Skeletal muscle satellite cell (primary cell): ENCODE measurements at regions not wholly inside any gene's neighbourhood (a gene's known extent, or its start where the extent isn't known, plus 50 kb on each side); places are given as distances from the start of the nearest gene placed in this dataset.

ENCODE experiments used
- H3K27me3 ChIP-seq: 2 replicates; pipeline ENCODE4 v1.7.0; 2013; ENCODE audit warnings: low read length; ENCODE audit not compliant: control insufficient read depth, insufficient read depth
- H3K36me3 ChIP-seq: 2 replicates; pipeline ENCODE4 v1.7.0; 2013; ENCODE audit warnings: mild to moderate bottlenecking, control low read depth, low read length; ENCODE audit not compliant: insufficient read depth
- H3K4me1 ChIP-seq: 2 replicates; pipeline ENCODE4 v1.7.0; 2013; ENCODE audit warnings: low read length; ENCODE audit not compliant: control insufficient read depth, insufficient read depth
- H3K4me2 ChIP-seq: 2 replicates; pipeline ENCODE4 v1.7.0; 2013; ENCODE audit warnings: mild to moderate bottlenecking, low read length
- H3K4me3 ChIP-seq: 2 replicates; pipeline ENCODE4 v1.7.0; 2013; ENCODE audit warnings: low read length
- H3K9ac ChIP-seq: 2 replicates; pipeline ENCODE4 v1.7.0; 2013; ENCODE audit warnings: mild to moderate bottlenecking, low read depth, low read length, moderate library complexity
- H3K9me3 ChIP-seq: replicated peaks from 2 replicates; pipeline ENCODE4 v1.7.0; 2013; ENCODE audit warnings: mild to moderate bottlenecking, control low read depth, low read length

DNA sequence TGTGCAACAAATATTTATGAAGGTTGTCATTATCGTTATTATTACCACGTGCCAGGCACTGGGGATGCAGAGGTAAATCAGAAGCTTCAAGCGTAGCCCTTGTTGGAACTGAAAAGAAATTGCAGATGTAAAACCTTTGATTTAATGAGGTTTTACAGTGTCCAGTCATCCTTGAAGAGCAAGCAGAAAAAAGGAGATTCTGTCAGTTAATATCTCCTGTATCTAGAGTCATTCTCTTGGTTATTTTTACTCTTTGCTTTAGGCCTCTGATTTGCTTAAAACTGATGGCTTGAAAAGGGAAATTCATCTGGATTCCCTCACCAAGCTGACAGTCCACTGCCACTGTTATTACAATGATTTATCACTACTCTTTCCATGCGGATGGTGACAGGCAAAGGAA lies 179.3 kb downstream of the GALC start:
- Histone ChIP-seq H3K9ac (no peak overlapping the region), H3K9me3 (no peaks in the 10 kb centered on the region)

DNA sequence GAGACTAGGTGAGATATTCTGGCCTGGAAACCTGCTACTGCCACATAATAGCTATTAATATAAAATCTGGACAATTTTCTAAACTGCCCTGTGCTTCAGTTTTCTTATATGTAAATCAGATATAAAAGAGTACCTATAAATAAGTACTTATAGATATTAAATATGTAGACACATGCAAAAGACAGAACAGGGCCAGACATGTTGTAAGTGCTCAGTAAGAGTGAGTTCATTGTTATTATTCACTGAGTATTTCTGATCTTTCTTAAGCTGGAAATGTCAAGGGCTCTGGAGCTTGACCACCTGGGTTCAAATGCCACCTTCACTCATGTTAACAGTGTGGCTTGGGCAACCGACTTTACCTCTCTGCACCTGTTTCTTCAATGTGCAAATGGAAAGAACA lies 179.8 kb downstream of the GALC start:
- Histone ChIP-seq H3K4me2 (no peak overlapping the region), H3K36me3 (no peaks in the 10 kb centered on the region), H3K27me3 (no peaks in the 10 kb centered on the region), H3K9ac (no peak overlapping the region), H3K4me1 (no peaks in the 10 kb centered on the region), H3K9me3 (no peaks in the 10 kb centered on the region), H3K4me3 (no peak overlapping the region)

More for the DNA sequence above, 179.3 kb downstream of the GALC start:
- H3K4me1 ChIP-seq = no peaks in the 10 kb centered on the region
- H3K4me3 ChIP-seq = no peak overlapping the region
- H3K27me3 ChIP-seq = no peaks in the 10 kb centered on the region
- no peaks in the 10 kb centered on the region for H3K36me3 ChIP-seq
- H3K4me2 ChIP-seq = no peak overlapping the region

DNA sequence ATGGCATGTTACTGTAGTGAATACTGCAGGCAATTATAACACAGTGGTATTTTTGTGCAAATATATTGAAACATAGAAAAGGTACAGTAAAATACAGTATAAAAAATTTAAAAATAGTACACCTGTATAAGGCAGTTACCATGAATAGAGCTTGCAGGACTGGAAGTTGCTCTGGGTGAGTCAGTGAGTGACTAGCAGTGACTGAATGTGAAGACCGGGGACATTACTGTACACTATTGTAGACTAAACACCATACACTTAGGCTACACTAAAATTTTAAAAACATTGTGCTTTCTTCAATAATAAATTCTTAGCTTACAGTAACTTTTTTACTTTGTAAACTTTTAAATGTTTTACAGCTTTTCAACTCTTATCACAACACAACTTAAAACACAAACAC lies 181.7 kb downstream of the GALC start:
- Histone ChIP-seq H3K9ac (no peak overlapping the region), H3K36me3 (no peaks in the 10 kb centered on the region), H3K4me3 (no peak overlapping the region), H3K9me3 (no peaks in the 10 kb centered on the region), H3K4me1 (no peaks in the 10 kb centered on the region), H3K27me3 (no peaks in the 10 kb centered on the region), H3K4me2 (no peak overlapping the region)

- Histone ChIP-seq H3K36me3 (no peaks in the 10 kb centered on the region), H3K27me3 (no peaks in the 10 kb centered on the region), H3K4me2 (no peak overlapping the region), H3K9ac (no peak overlapping the region), H3K4me3 (no peak overlapping the region), H3K9me3 (no peaks in the 10 kb centered on the region), H3K4me1 (no peaks in the 10 kb centered on the region)
These were observed 182.3 kb downstream of the GALC start for GRCh38 chr14:87810711-87811110.

DNA sequence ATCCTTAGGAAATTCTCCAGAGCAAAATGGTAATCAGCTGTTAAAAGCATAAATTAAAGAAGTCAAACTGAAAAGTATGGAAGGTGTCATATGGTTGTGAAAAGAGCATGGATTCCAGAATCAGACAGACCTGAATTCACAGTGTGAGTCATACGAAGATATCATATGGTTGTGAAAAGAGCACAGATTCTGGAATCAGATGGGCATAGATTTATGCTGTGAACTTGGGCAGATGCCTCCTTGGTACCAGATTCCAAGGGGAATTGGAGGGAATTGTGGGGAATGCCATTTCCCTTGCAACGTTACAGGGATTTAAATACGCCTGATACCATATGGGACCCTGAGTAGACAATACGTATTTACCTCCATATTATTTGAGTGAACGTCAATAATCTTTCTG lies 183.7 kb downstream of the GALC start:
- no peak overlapping the region for H3K4me3 ChIP-seq
- H3K36me3 ChIP-seq = no peaks in the 10 kb centered on the region
- peaks cover 5% of the 10 kb centered on the region for H3K9me3 ChIP-seq
- H3K4me1 ChIP-seq = no peaks in the 10 kb centered on the region
- no peak overlapping the region for H3K4me2 ChIP-seq
- no peaks in the 10 kb centered on the region for H3K27me3 ChIP-seq
- no peak overlapping the region for H3K9ac ChIP-seq

- no peaks in the 10 kb centered on the region for H3K36me3 ChIP-seq
- peaks cover 9% of the 10 kb centered on the region for H3K9me3 ChIP-seq
- H3K9ac ChIP-seq = no peak overlapping the region
- H3K4me2 ChIP-seq = no peak overlapping the region
- H3K4me3 ChIP-seq = no peak overlapping the region
- no peaks in the 10 kb centered on the region for H3K4me1 ChIP-seq
- no peaks in the 10 kb centered on the region for H3K27me3 ChIP-seq
These were observed 187.7 kb downstream of the GALC start for GRCh38 chr14:87805315-87805723.

DNA sequence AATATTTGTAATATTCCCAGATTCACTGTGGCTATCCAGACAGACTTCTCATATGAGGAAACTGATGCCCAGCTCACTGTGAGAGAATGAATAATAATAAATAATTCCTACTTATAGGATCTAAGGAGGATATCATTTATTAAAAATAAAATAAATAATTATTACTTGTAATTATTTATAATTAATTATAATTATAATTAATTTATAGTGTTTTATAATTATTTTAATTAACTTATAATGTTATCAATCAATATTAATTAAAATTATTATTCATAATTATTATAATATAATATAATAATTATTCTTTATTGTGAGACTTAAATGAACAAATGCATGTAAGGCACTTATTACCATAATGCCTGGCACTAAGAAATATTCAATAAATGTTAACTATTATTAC lies 192.8 kb downstream of the GALC start:
- no peak overlapping the region for H3K4me3 ChIP-seq
- H3K36me3 ChIP-seq = no peaks in the 10 kb centered on the region
- H3K4me2 ChIP-seq = no peak overlapping the region
- no peaks in the 10 kb centered on the region for H3K27me3 ChIP-seq
- no peaks in the 10 kb centered on the region for H3K4me1 ChIP-seq
- H3K9ac ChIP-seq = no peak overlapping the region
- peaks cover 13% of the 10 kb centered on the region for H3K9me3 ChIP-seq

DNA sequence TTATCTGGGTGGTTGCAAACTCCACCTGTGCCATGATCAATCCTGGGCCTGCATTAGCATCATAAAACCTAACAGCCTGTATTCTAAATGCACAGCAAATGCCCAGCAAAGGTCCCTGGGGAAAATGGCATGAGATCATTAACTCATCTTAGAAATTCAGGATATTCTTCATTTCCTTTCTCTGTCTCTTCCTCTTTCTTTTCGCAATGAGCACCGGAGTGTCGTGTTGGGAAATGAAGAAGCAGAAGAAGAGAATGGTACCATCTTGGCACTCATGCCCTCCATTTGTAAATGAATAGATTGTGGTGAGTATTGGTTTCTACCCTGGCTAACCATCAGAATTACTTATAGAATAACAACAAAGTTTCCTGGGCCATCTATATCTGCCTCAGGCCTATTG lies 193.6 kb downstream of the GALC start:
- Histone ChIP-seq H3K4me3 (no peak overlapping the region), H3K27me3 (no peaks in the 10 kb centered on the region), H3K36me3 (no peaks in the 10 kb centered on the region), H3K9ac (no peak overlapping the region), H3K4me2 (no peak overlapping the region), H3K4me1 (no peaks in the 10 kb centered on the region), H3K9me3 (peaks cover 8% of the 10 kb centered on the region)

DNA sequence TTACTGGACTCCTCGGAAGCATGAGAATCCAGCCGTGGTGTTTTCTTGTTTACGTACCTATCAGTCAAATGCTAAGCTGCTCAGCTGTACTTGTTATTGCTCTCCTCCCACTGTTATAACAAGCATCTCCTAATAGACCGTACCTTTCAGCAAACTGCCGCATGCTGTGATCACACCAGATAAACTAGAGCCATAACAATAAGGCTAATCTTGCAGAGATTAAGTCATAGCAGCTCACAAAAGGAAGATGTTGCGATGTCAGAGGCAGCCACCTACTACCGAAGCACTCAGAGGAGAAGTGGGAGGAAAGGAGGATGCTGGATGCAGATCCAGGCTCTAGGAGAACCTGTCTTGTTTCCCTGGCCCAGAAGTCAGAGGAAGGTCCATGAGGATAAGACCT lies 196.0 kb downstream of the GALC start:
- H3K4me2 ChIP-seq = no peak overlapping the region
- H3K9me3 ChIP-seq = peaks cover 4% of the 10 kb centered on the region
- H3K36me3 ChIP-seq = no peaks in the 10 kb centered on the region

DNA sequence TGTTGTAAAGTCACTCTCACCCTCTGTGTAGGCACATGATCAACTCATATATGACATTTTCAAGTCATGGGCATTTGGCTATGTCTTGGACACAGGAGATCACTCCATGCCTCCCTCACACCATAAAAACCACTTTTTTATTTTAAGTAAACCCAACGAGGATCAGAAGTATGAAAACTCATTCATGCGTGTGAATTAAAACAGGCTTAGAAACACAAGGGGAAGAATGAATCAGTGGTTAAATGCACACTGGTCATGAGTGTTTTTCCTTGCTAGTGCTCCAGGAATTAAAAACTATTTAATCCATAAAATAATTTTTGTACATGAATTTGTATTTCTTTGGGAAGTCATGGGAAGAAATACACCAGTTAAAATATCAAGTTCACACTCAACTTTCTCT lies 198.4 kb downstream of the GALC start:
- Histone ChIP-seq H3K9ac (no peak overlapping the region), H3K9me3 (peaks cover 4% of the 10 kb centered on the region), H3K36me3 (no peaks in the 10 kb centered on the region), H3K4me1 (no peaks in the 10 kb centered on the region), H3K27me3 (no peaks in the 10 kb centered on the region), H3K4me2 (no peak overlapping the region), H3K4me3 (no peak overlapping the region)

More for the DNA sequence above, 196.0 kb downstream of the GALC start:
- Histone ChIP-seq H3K27me3 (no peaks in the 10 kb centered on the region), H3K4me1 (no peaks in the 10 kb centered on the region), H3K9ac (no peak overlapping the region), H3K4me3 (no peak overlapping the region)

- Histone ChIP-seq H3K4me2 (no peak overlapping the region), H3K9me3 (no peaks in the 10 kb centered on the region), H3K27me3 (no peaks in the 10 kb centered on the region), H3K36me3 (no peaks in the 10 kb centered on the region), H3K9ac (no peak overlapping the region), H3K4me1 (no peaks in the 10 kb centered on the region), H3K4me3 (no peak overlapping the region)
These were observed 207.1 kb downstream of the GALC start for GRCh38 chr14:87785897-87786296.

GRCh38 chr14:87784386-87784785 lies 208.6 kb downstream of the GALC start:
- Histone ChIP-seq H3K4me3 (no peak overlapping the region), H3K9ac (no peak overlapping the region), H3K9me3 (no peaks in the 10 kb centered on the region), H3K27me3 (no peaks in the 10 kb centered on the region), H3K4me2 (no peak overlapping the region), H3K4me1 (no peaks in the 10 kb centered on the region), H3K36me3 (no peaks in the 10 kb centered on the region)
